Naive thymus-derived CD4-positive, alpha-beta T cell (primary cell): ENCODE measurements at regions not wholly inside any gene's neighbourhood (a gene's known extent, or its start where the extent isn't known, plus 50 kb on each side); places are given as distances from the start of the nearest gene placed in this dataset.

Experiments used
- ATAC-seq: fragments of 150-1000 bp; cut with Tn5 transposase; 2 replicates; pipeline ENCODE4 v1.10.0; 2021; ENCODE audit warnings: mild to moderate bottlenecking, moderate library complexity
- CTCF ChIA-PET: fragments of 350-600 bp; sonication (Branson Sonifier 250); formaldehyde crosslinking; loops from one replicate; lab custom pipeline; 2021; ENCODE audit warnings: antibody characterized with exemption; lab: Charles Lee
- POLR2A ChIA-PET: fragments of 350-600 bp; sonication (Branson Sonifier 250); formaldehyde crosslinking; loops from one replicate; lab custom pipeline; 2021; ENCODE audit warnings: antibody characterized with exemption, inconsistent platforms; lab: Charles Lee
- DNase-seq, 9 donors: peaks; one replicate each; pipeline versions ENCODE4 v3.0.0 to v3.0.0-alpha.2; 2020 to 2022; ENCODE audit warnings: mixed read lengths in 1 of 9
- H3K27ac ChIP-seq: one replicate; pipeline ENCODE4 v1.7.0; 2013; ENCODE audit warnings: mild to moderate bottlenecking, low read depth, low read length, moderate library complexity
- H3K27me3 ChIP-seq, 2 donors: one replicate each; pipeline ENCODE4 v1.7.0; 2013; ENCODE audit warnings: low read length in 2 of 2, mild to moderate bottlenecking in 2 of 2, moderate library complexity in 2 of 2; ENCODE audit not compliant: control insufficient read depth in 2 of 2, insufficient read depth in 2 of 2
- H3K36me3 ChIP-seq, 3 experiments: 1 replicate in 2 of 3; 2 replicates in 1 of 3; pipeline ENCODE4 v1.7.0; 2013; ENCODE audit warnings: low read length in 3 of 3, mild to moderate bottlenecking in 3 of 3, moderate library complexity in 1 of 3; ENCODE audit not compliant: insufficient read depth in 3 of 3, control insufficient read depth in 2 of 3
- H3K4me1 ChIP-seq, 2 donors: one replicate each; pipeline ENCODE4 v1.7.0; 2013; ENCODE audit warnings: low read length in 2 of 2, mild to moderate bottlenecking in 2 of 2, moderate library complexity in 1 of 2; ENCODE audit not compliant: control insufficient read depth in 2 of 2, insufficient read depth in 2 of 2
- H3K4me3 ChIP-seq: 2 replicates; pipeline ENCODE4 v1.7.0; 2013; ENCODE audit warnings: mild to moderate bottlenecking, low read length
- H3K9me3 ChIP-seq, 3 experiments: 1 replicate in 2 of 3; 2 replicates in 1 of 3; pipeline ENCODE4 v1.7.0; 2013; ENCODE audit warnings: low read length in 3 of 3; ENCODE audit not compliant: control insufficient read depth in 2 of 3
- H3K27ac Mint-ChIP-seq, 9 donors: one replicate each; pipeline ENCODE4 v1.8.0; 2020 to 2022; ENCODE audit warnings: mixed read lengths in 9 of 9, mild to moderate bottlenecking in 8 of 9, moderate library complexity in 5 of 9, inconsistent platforms in 2 of 9
- H3K27me3 Mint-ChIP-seq, 5 donors: one replicate each; pipeline ENCODE4 v1.8.0; 2021 to 2022; ENCODE audit warnings: mixed read lengths in 5 of 5, mild to moderate bottlenecking in 1 of 5
- H3K36me3 Mint-ChIP-seq, 5 donors: one replicate each; pipeline ENCODE4 v1.8.0; 2020 to 2022; ENCODE audit warnings: mixed read lengths in 5 of 5, mild to moderate bottlenecking in 3 of 5, inconsistent platforms in 1 of 5
- H3K4me1 Mint-ChIP-seq, 7 donors: one replicate each; pipeline ENCODE4 v1.8.0; 2020 to 2022; ENCODE audit warnings: mixed read lengths in 7 of 7, mild to moderate bottlenecking in 3 of 7, inconsistent platforms in 1 of 7
- H3K4me3 Mint-ChIP-seq, 10 donors: one replicate each; pipeline ENCODE4 v1.8.0; 2020 to 2022; ENCODE audit warnings: mild to moderate bottlenecking in 10 of 10, mixed read lengths in 10 of 10, moderate library complexity in 6 of 10, inconsistent platforms in 2 of 10
- H3K9me3 Mint-ChIP-seq, 11 donors: one replicate each; pipeline ENCODE4 v1.8.0; 2020 to 2022; ENCODE audit warnings: mixed read lengths in 11 of 11, mild to moderate bottlenecking in 4 of 11, inconsistent platforms in 1 of 11, moderate library complexity in 1 of 11
- intact Hi-C, 2 donors: fragments of 100-400 bp; cut with micrococcal nuclease; formaldehyde crosslinking; loops; one replicate each; pipeline ENCODE4 v1.15.1; 2023

GRCh38 chr13:76210262-76210661 lies 574.1 kb downstream of the LMO7 start:
- Histone ChIP-seq H3K9me3 (no peaks in the 10 kb centered on the region), H3K4me3 (no peak overlapping the region), H3K36me3 (no peaks in the 10 kb centered on the region), H3K27me3 (no peaks in the 10 kb centered on the region), H3K4me1 (no peaks in the 10 kb centered on the region), H3K27ac (no peak overlapping the region)
- intact Hi-C loops, result no loop called here
- no peaks in the 10 kb centered on the region for H3K27me3 Mint-ChIP-seq
- H3K27ac Mint-ChIP-seq, result no peak overlapping the region
- no peak overlapping the region for H3K4me3 Mint-ChIP-seq
- DNase-seq (no peak), ATAC-seq (no peak)
- H3K4me1 Mint-ChIP-seq, result no peaks in the 10 kb centered on the region
- CTCF ChIA-PET, result no interaction called here
- POLR2A ChIA-PET, result no interaction called here
- H3K9me3 Mint-ChIP-seq, result peaks cover 0 to 2% (median 0%) of the 10 kb centered on the region in 11 donors
- H3K36me3 Mint-ChIP-seq, result no peaks in the 10 kb centered on the region

GRCh38 chr13:76198568-76199163 lies 562.5 kb downstream of the LMO7 start:
- DNase-seq (no peak), ATAC-seq (no peak)
- intact Hi-C loops, result no loop called here
- H3K36me3 Mint-ChIP-seq, result no peaks in the 10 kb centered on the region
- Histone ChIP-seq H3K4me1 (no peaks in the 10 kb centered on the region), H3K27me3 (no peaks in the 10 kb centered on the region), H3K27ac (no peak overlapping the region), H3K4me3 (no peak overlapping the region), H3K9me3 (no peaks in the 10 kb centered on the region), H3K36me3 (no peaks in the 10 kb centered on the region)
- no peaks in the 10 kb centered on the region for H3K4me1 Mint-ChIP-seq
- peaks cover 0 to 4% (median 3%) of the 10 kb centered on the region in 5 donors for H3K27me3 Mint-ChIP-seq
- H3K9me3 Mint-ChIP-seq, result peaks cover 0 to 5% (median 0%) of the 10 kb centered on the region in 11 donors
- H3K27ac Mint-ChIP-seq, result no peak overlapping the region
- ChIA-PET POLR2A (no interaction called here), CTCF (no interaction called here)
- H3K4me3 Mint-ChIP-seq, result no peak overlapping the region

DNA sequence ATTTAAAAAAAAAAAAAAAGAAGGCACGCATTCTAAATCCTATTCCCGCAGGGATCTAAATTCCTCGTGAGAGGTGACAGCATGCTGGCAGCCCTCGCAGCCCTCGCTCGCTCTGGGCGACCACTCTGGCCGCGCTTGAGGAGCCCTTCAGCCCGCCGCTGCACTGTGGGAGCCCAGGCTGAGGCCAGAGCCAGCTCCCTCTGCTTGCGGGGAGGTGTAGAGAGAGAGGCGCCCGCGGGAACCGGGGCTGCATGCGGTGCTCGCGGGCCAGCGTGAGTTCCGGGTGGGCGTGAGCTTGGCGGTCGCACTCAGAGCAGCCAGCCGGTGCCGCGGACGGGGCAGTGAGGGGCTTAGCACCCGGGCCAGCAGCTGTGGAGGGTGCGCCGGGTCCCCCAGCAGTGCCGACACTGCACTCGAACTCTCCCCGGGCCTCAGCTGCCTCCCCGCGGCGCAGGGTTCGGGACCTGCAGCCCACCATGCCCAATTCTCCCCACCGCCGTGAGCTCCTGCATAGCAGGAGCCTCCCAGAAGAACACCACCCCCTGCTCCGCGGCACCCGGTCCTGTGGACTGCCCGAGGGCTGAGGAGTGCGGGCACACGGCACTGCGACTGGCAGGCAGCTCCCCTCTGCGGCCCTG lies 553.9 kb downstream of the LMO7 start:
- Histone ChIP-seq H3K27me3 (no peaks in the 10 kb centered on the region), H3K4me3 (no peak overlapping the region), H3K27ac (no peak overlapping the region), H3K4me1 (no peaks in the 10 kb centered on the region), H3K9me3 (no peaks in the 10 kb centered on the region), H3K36me3 (no peaks in the 10 kb centered on the region)
- ATAC-seq (no peak), DNase-seq (no peak)
- peaks cover 0 to 3% (median 0%) of the 10 kb centered on the region in 11 donors for H3K9me3 Mint-ChIP-seq
- ChIA-PET CTCF (no interaction called here), POLR2A (no interaction called here)
- H3K4me1 Mint-ChIP-seq, result no peaks in the 10 kb centered on the region
- intact Hi-C loops, result no loop called here
- no peak overlapping the region for H3K27ac Mint-ChIP-seq
- H3K27me3 Mint-ChIP-seq, result peaks cover 0 to 4% (median 0%) of the 10 kb centered on the region in 5 donors
- H3K36me3 Mint-ChIP-seq, result no peaks in the 10 kb centered on the region
- no peak overlapping the region for H3K4me3 Mint-ChIP-seq

DNA sequence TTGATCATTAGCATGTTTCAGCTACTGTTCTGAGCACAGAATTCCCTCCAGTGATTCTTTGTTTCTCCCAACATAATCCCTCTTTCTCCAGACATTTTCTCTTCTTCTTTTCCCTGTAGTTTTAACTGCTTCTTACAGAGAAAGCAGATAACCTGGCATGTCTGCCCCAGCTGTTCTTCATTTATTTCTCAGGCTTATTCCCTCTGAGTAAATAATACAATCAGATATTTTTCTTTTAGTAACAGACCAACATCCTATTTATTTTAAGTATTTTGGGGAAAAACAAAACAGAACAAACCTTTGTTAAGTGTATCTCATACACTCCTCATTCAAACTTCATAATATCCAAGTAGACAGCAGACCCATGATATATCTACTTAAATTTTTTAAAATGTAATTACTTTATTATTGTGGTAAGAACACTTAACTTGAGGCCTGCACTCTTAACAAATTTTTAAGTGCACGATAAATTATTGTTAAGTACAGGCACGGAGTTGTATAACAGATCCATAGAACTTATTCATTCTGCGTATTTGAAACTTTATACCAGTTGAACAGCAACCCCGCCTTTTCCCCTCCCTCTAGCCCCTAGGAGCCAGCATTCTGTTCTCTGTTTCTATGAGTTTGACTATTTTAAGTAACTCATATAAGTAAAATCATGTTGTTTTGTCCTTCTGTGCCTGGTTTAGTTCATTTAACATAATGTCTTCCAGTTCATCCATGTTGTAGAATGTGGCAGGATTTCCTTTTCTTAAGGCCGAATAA lies 540.0 kb downstream of the LMO7 start:
- no peaks in the 10 kb centered on the region for H3K36me3 ChIP-seq
- Mint-ChIP-seq H3K36me3 (no peaks in the 10 kb centered on the region), H3K27me3 (peaks cover 0 to 6% (median 0%) of the 10 kb centered on the region in 5 donors), H3K4me1 (no peaks in the 10 kb centered on the region), H3K9me3 (peaks cover 0 to 3% (median 0%) of the 10 kb centered on the region in 11 donors), H3K4me3 (no peak overlapping the region), H3K27ac (no peak overlapping the region)
- ATAC-seq (no peak), DNase-seq (no peak)
- CTCF ChIA-PET, result no interaction called here
- H3K27me3 ChIP-seq, result no peaks in the 10 kb centered on the region
- no peaks in the 10 kb centered on the region for H3K4me1 ChIP-seq
- H3K27ac ChIP-seq, result no peak overlapping the region
- POLR2A ChIA-PET, result no interaction called here
- no peaks in the 10 kb centered on the region for H3K9me3 ChIP-seq
- H3K4me3 ChIP-seq, result no peak overlapping the region
- intact Hi-C loops, result no loop called here

DNA sequence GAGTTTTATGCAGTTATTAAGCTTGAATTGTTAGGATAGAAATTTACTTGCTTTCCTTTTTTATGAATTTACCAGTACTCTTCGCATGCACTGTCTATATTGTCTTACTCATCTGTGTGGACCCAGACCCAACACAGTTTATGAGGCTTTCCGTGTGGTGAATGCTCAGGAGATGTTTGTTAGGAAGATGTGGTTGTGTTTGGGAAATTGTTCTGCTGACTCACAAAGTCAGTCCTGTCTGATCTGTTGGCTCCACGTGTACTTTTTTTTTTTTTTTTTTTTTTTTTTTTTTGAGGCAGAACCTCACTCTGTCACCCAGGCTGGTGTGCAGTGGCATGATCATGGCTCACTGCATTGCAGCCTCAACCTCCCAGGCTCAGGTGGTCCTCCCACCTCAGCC lies 532.5 kb downstream of the LMO7 start:
- no peak for ATAC-seq
- Mint-ChIP-seq H3K4me3 (no peak overlapping the region), H3K27me3 (peaks cover 0 to 8% (median 4%) of the 10 kb centered on the region in 5 donors), H3K27ac (no peak overlapping the region), H3K9me3 (peaks cover 0 to 7% (median 0%) of the 10 kb centered on the region in 11 donors), H3K4me1 (no peaks in the 10 kb centered on the region), H3K36me3 (no peaks in the 10 kb centered on the region)
- ChIA-PET CTCF (no interaction called here), POLR2A (no interaction called here)
- Histone ChIP-seq H3K4me1 (no peaks in the 10 kb centered on the region), H3K4me3 (no peak overlapping the region), H3K27ac (no peak overlapping the region), H3K27me3 (no peaks in the 10 kb centered on the region), H3K36me3 (no peaks in the 10 kb centered on the region), H3K9me3 (no peaks in the 10 kb centered on the region)
- intact Hi-C loops, result no loop called here
- DNase-seq, result no peak

DNA sequence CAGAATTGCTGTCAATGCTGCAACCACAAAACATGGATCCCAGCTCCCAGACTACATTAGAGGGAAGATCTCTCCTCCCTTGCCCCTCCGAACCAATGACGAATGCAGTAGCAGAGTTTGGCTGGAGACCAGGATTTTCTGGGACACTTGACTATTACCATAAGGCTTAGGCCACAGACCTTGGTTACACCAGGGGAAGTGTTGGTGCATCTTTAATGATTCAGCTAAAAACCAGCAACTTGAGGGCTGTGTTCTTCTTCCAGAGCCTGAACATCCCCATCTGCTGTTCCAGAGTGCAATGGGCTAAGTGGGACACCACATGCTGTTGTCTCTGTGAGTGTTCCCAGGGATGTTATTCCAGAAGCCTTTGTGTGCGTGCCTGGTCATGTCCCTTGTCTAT lies 528.2 kb downstream of the LMO7 start:
- POLR2A ChIA-PET, result no interaction called here
- no peak overlapping the region for H3K27ac Mint-ChIP-seq

More for the DNA sequence above, 528.2 kb downstream of the LMO7 start:
- H3K4me3 ChIP-seq, result no peak overlapping the region
- no peak overlapping the region for H3K27ac ChIP-seq
- Mint-ChIP-seq H3K9me3 (peaks cover 0 to 3% (median 0%) of the 10 kb centered on the region in 11 donors), H3K36me3 (no peaks in the 10 kb centered on the region), H3K27me3 (peaks cover 0 to 18% (median 6%) of the 10 kb centered on the region in 5 donors), H3K4me1 (no peaks in the 10 kb centered on the region), H3K4me3 (no peak overlapping the region)
- no peaks in the 10 kb centered on the region for H3K9me3 ChIP-seq
- no peaks in the 10 kb centered on the region for H3K36me3 ChIP-seq
- DNase-seq, result no peak
- no peak for ATAC-seq
- no peaks in the 10 kb centered on the region for H3K27me3 ChIP-seq
- CTCF ChIA-PET, result no interaction called here
- intact Hi-C loops, result no loop called here
- H3K4me1 ChIP-seq, result no peaks in the 10 kb centered on the region
